Fibroblast of skin of right quadriceps (primary cell): ENCODE measurements at regions not wholly inside any gene's neighbourhood (a gene's known extent, or its start where the extent isn't known, plus 50 kb on each side); places are given as distances from the start of the nearest gene placed in this dataset.
A peak's percentile ranks its signal among the peaks of the same experiment; 100 is the strongest.
"Not testable (repeated sequence)": the region's sequence is repeated elsewhere in the genome, so short reads cannot be mapped to it uniquely, and the experiment has no call there.

Experiments
- DNase-seq: peaks from one replicate; pipeline ENCODE4 v3.0.0-alpha.2; 2013

- DNase-seq, result peak; percentile 38
These were observed 113.9 kb upstream of the NAA20 start for GRCh38 chr20:19903168-19903811.

- no peak for DNase-seq
These were observed 109.7 kb upstream of the NAA20 start for GRCh38 chr20:19907326-19908056.

- DNase-seq, result no peak
These were observed 108.6 kb upstream of the NAA20 start for GRCh38 chr20:19908576-19908975.

- DNase-seq, result no peak
These were observed 107.4 kb upstream of the NAA20 start for GRCh38 chr20:19909725-19910124.

- no peak for DNase-seq
These were observed 105.3 kb upstream of the NAA20 start for GRCh38 chr20:19911810-19912382.

- DNase-seq, result no peak
These were observed 103.8 kb upstream of the NAA20 start for GRCh38 chr20:19913349-19913748.

- DNase-seq, result peak; percentile 13
These were observed 103.1 kb upstream of the NAA20 start for GRCh38 chr20:19913927-19914614.

- no peak for DNase-seq
These were observed 101.9 kb upstream of the NAA20 start for GRCh38 chr20:19915111-19915798.

- no peak for DNase-seq
These were observed 100.4 kb upstream of the NAA20 start for GRCh38 chr20:19916531-19917485.

- peak; percentile 18 for DNase-seq
These were observed 98.2 kb upstream of the NAA20 start for GRCh38 chr20:19918965-19919329.

- no peak for DNase-seq
These were observed 96.6 kb upstream of the NAA20 start for GRCh38 chr20:19920381-19921138.

- DNase-seq, result no peak
These were observed 95.8 kb upstream of the NAA20 start for GRCh38 chr20:19921284-19921793.

- DNase-seq, result not testable (repeated sequence)
These were observed 95.3 kb upstream of the NAA20 start for GRCh38 chr20:19921829-19922228.

GRCh38 chr20:19922716-19923115 lies 94.4 kb upstream of the NAA20 start:
- DNase-seq, result no peak

- DNase-seq, result no peak
These were observed 93.4 kb upstream of the NAA20 start for GRCh38 chr20:19923762-19924161.

GRCh38 chr20:19924255-19924654 lies 92.9 kb upstream of the NAA20 start:
- DNase-seq, result no peak

GRCh38 chr20:19926591-19926990 lies 90.6 kb upstream of the NAA20 start:
- DNase-seq, result no peak

GRCh38 chr20:19928328-19929011 lies 88.7 kb upstream of the NAA20 start:
- no peak for DNase-seq

GRCh38 chr20:19929012-19929360 lies 88.2 kb upstream of the NAA20 start:
- DNase-seq, result no peak

- DNase-seq, result no peak
These were observed 87.5 kb upstream of the NAA20 start for GRCh38 chr20:19929481-19930145.
